ENCODE measurements at regions not wholly inside any gene's neighbourhood (a gene's known extent, or its start where the extent isn't known, plus 50 kb on each side); places are given as distances from the start of the nearest gene placed in this dataset.

- Histone ChIP-seq H3K4me3 (ENCODE audit: low read depth in 1 of 3, low read length in 3 of 3) (no peak overlapping the region), H3K4me1 (ENCODE audit: control insufficient read depth in 4 of 4, insufficient read depth in 4 of 4, low read length in 3 of 4) (no peaks in the 10 kb centered on the region), H3K36me3 (ENCODE audit: control insufficient read depth in 4 of 4, insufficient read depth in 3 of 4, low read depth in 1 of 4, low read length in 3 of 4) (no peaks in the 10 kb centered on the region), H3K9ac (ENCODE audit: low read depth in 1 of 2, low read length in 2 of 2) (no peak overlapping the region), H3K27ac (ENCODE audit: low read depth in 1 of 2, low read length in 2 of 2) (no peak overlapping the region), H3K27me3 (ENCODE audit: control insufficient read depth in 4 of 4, insufficient read depth in 4 of 4, low read length in 3 of 4) (peaks cover 0 to 5% (median 0%) of the 10 kb centered on the region in 4 donors), H3K9me3 (ENCODE audit: control insufficient read depth in 4 of 4, low read length in 3 of 4) (no peaks in the 10 kb centered on the region)
- no peak for DNase-seq (ENCODE audit: low spot score)
- TF ChIP-seq, protein P1, sequence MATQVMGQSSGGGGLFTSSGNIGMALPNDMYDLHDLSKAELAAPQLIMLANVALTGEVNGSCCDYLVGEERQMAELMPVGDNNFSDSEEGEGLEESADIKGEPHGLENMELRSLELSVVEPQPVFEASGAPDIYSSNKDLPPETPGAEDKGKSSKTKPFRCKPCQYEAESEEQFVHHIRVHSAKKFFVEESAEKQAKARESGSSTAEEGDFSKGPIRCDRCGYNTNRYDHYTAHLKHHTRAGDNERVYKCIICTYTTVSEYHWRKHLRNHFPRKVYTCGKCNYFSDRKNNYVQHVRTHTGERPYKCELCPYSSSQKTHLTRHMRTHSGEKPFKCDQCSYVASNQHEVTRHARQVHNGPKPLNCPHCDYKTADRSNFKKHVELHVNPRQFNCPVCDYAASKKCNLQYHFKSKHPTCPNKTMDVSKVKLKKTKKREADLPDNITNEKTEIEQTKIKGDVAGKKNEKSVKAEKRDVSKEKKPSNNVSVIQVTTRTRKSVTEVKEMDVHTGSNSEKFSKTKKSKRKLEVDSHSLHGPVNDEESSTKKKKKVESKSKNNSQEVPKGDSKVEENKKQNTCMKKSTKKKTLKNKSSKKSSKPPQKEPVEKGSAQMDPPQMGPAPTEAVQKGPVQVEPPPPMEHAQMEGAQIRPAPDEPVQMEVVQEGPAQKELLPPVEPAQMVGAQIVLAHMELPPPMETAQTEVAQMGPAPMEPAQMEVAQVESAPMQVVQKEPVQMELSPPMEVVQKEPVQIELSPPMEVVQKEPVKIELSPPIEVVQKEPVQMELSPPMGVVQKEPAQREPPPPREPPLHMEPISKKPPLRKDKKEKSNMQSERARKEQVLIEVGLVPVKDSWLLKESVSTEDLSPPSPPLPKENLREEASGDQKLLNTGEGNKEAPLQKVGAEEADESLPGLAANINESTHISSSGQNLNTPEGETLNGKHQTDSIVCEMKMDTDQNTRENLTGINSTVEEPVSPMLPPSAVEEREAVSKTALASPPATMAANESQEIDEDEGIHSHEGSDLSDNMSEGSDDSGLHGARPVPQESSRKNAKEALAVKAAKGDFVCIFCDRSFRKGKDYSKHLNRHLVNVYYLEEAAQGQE (IDR thresholded peaks at IDR 0.05) = no peak
- TF ChIP-seq HNF4G (IDR thresholded peaks at IDR 0.05) = no peak
- TF ChIP-seq HNF4A (conservative IDR thresholded peaks at IDR 0.05) = no peak
- no peak for TF ChIP-seq TAF1 (conservative IDR thresholded peaks at IDR 0.05)
- no peak for TF ChIP-seq RAD21 (IDR thresholded peaks at IDR 0.05)
- TF ChIP-seq GABPA (IDR thresholded peaks at IDR 0.05 in 1 of 2, conservative IDR thresholded peaks at IDR 0.05 in 1 of 2) = no peak
- TF ChIP-seq JUND (IDR thresholded peaks at IDR 0.05) = no peak
- 65% methylated on average over 3 of the region's 3 CpGs for WGBS
These were observed 101.3 kb upstream of the DBX1 start for GRCh38 chr11:20261526-20261925.

DNA sequence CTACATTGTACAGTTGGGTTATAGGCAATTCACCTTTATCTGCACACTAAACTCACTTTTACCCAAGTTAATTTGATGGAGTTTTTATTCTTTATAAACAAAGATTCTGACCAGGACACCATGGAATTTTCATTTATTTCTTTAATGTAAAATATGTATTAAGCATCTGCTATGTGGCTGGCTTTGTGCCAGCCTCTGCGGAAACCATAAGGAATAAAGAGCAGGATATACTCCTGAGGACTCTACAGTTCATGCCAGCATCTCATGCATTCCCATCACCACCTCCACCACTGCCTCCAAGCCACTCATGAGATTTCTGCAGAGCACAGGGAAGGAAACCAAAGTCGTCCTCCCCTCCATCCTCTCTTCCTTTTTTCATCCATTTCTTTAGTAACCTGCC, 100.0 kb upstream of the DBX1 start:
- Histone ChIP-seq H3K9ac (ENCODE audit: low read depth in 1 of 2, low read length in 2 of 2) (no peak overlapping the region), H3K27me3 (ENCODE audit: control insufficient read depth in 4 of 4, insufficient read depth in 4 of 4, low read length in 3 of 4) (peaks cover 0 to 5% (median 0%) of the 10 kb centered on the region in 4 donors), H3K9me3 (ENCODE audit: control insufficient read depth in 4 of 4, low read length in 3 of 4) (no peaks in the 10 kb centered on the region), H3K27ac (ENCODE audit: low read depth in 1 of 2, low read length in 2 of 2) (no peak overlapping the region), H3K36me3 (ENCODE audit: control insufficient read depth in 4 of 4, insufficient read depth in 3 of 4, low read depth in 1 of 4, low read length in 3 of 4) (no peaks in the 10 kb centered on the region), H3K4me1 (ENCODE audit: control insufficient read depth in 4 of 4, insufficient read depth in 4 of 4, low read length in 3 of 4) (no peaks in the 10 kb centered on the region), H3K4me3 (ENCODE audit: low read depth in 1 of 3, low read length in 3 of 3) (no peak overlapping the region)
- TF ChIP-seq TAF1 (conservative IDR thresholded peaks at IDR 0.05) (no peak), RXRA (IDR thresholded peaks at IDR 0.05) (no peak)
- 72% methylated on average over 2 of the region's 2 CpGs for WGBS
- DNase-seq (ENCODE audit: low spot score) = no peak

DNA sequence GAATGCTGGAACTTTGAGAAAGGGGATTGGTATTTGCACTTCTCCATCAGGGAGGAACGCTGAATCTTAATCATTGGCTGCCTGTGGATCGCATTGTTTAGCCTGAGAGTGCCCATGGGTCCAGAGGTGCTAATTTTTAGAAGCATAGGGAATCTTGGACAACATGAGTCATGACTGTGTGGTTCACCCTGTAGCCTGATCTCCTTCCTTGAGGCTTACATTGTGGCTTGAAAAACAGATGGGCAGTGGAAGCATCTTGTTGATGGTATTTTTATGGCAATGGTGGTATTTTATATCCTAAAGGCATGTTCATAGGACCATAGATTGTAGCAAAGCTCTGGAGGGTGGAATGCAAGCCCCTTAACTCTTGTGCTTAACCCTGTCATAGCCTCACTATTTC, 99.2 kb upstream of the DBX1 start:
- Histone ChIP-seq H3K9ac (ENCODE audit: low read depth in 1 of 2, low read length in 2 of 2) (no peak overlapping the region), H3K27me3 (ENCODE audit: control insufficient read depth in 4 of 4, insufficient read depth in 4 of 4, low read length in 3 of 4) (peaks cover 0 to 5% (median 0%) of the 10 kb centered on the region in 4 donors)
- 76% methylated on average over 2 of the region's 2 CpGs for WGBS
- TF ChIP-seq NR2F2 (IDR thresholded peaks at IDR 0.05) (no peak), HNF4A (conservative IDR thresholded peaks at IDR 0.05) (no peak), SP1 (IDR thresholded peaks at IDR 0.05) (no peak), CTCF (IDR thresholded peaks at IDR 0.05; ENCODE audit: low read depth, low read length, missing input control) (no peak), EGR1 (IDR thresholded peaks at IDR 0.05; ENCODE audit: low read depth in 2 of 2) (no peak), HNF4G (IDR thresholded peaks at IDR 0.05) (no peak), RXRA (IDR thresholded peaks at IDR 0.05) (no peak), FOXA1 (IDR thresholded peaks at IDR 0.05) (no peak), JUND (IDR thresholded peaks at IDR 0.05) (no peak), YY1 (IDR thresholded peaks at IDR 0.05) (no peak), RAD21 (IDR thresholded peaks at IDR 0.05) (no peak), GABPA (IDR thresholded peaks at IDR 0.05 in 1 of 2, conservative IDR thresholded peaks at IDR 0.05 in 1 of 2) (no peak)
- TF ChIP-seq, protein P2, sequence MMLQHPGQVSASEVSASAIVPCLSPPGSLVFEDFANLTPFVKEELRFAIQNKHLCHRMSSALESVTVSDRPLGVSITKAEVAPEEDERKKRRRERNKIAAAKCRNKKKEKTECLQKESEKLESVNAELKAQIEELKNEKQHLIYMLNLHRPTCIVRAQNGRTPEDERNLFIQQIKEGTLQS (IDR thresholded peaks at IDR 0.05) = no peak
- TF ChIP-seq, protein P1 (IDR thresholded peaks at IDR 0.05) = no peak
- TF ChIP-seq, protein P3, sequence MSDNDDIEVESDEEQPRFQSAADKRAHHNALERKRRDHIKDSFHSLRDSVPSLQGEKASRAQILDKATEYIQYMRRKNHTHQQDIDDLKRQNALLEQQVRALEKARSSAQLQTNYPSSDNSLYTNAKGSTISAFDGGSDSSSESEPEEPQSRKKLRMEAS (IDR thresholded peaks at IDR 0.05) = no peak
- TF ChIP-seq, protein P4, sequence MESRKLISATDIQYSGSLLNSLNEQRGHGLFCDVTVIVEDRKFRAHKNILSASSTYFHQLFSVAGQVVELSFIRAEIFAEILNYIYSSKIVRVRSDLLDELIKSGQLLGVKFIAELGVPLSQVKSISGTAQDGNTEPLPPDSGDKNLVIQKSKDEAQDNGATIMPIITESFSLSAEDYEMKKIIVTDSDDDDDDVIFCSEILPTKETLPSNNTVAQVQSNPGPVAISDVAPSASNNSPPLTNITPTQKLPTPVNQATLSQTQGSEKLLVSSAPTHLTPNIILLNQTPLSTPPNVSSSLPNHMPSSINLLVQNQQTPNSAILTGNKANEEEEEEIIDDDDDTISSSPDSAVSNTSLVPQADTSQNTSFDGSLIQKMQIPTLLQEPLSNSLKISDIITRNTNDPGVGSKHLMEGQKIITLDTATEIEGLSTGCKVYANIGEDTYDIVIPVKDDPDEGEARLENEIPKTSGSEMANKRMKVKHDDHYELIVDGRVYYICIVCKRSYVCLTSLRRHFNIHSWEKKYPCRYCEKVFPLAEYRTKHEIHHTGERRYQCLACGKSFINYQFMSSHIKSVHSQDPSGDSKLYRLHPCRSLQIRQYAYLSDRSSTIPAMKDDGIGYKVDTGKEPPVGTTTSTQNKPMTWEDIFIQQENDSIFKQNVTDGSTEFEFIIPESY (IDR thresholded peaks at IDR 0.05) = no peak

More for the DNA sequence above, 99.2 kb upstream of the DBX1 start:
- Histone ChIP-seq H3K9me3 (ENCODE audit: control insufficient read depth in 4 of 4, low read length in 3 of 4) (no peaks in the 10 kb centered on the region), H3K4me3 (ENCODE audit: low read depth in 1 of 3, low read length in 3 of 3) (no peak overlapping the region), H3K4me1 (ENCODE audit: control insufficient read depth in 4 of 4, insufficient read depth in 4 of 4, low read length in 3 of 4) (no peaks in the 10 kb centered on the region), H3K27ac (ENCODE audit: low read depth in 1 of 2, low read length in 2 of 2) (no peak overlapping the region), H3K36me3 (ENCODE audit: control insufficient read depth in 4 of 4, insufficient read depth in 3 of 4, low read depth in 1 of 4, low read length in 3 of 4) (no peaks in the 10 kb centered on the region)
- DNase-seq (ENCODE audit: low spot score) = no peak

Data from liver (tissue), 8 donors.